ENCODE measurements at regions not wholly inside any gene's neighbourhood (a gene's known extent, or its start where the extent isn't known, plus 50 kb on each side); places are given as distances from the start of the nearest gene placed in this dataset.

DNA sequence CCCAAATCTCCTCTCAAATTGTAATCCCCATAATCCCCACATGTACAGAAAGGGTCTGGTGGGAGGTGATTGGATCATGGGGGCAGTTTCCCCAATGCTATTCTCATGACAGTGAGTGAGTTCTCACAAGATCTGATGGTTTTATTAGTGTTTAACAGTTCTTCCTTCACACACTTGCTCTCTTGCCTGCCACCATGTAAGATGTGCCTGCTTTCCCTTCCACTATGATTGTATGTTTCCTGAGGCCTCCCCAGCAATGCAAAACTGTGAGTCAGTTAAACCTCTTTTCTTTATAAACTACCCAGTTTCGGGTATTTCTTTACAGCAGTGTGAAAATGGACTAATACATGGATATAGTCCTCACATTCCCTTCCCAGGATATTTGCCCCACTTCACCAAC, 126.7 kb upstream of the SPATA12 start:
- intact Hi-C loops (cut with DNase I) = no loop called here
- no peak for DNase-seq
- no peak for TF ChIP-seq CTCF (IDR thresholded peaks at IDR 0.05; ENCODE audit: borderline replicate concordance, extremely low read depth, insufficient read depth)
- Histone ChIP-seq H3K36me3 (ENCODE audit: control insufficient read depth in 2 of 3, insufficient read depth in 3 of 3, low read length in 3 of 3) (no peaks in the 10 kb centered on the region), H3K9ac (ENCODE audit: low read length in 3 of 3) (no peak overlapping the region), H3K4me3 (ENCODE audit: low read length in 3 of 3) (no peak overlapping the region), H3K27ac (ENCODE audit: low read depth in 2 of 2, low read length in 2 of 2) (no peak overlapping the region), H3K9me3 (ENCODE audit: control insufficient read depth in 2 of 3, insufficient read depth in 1 of 3, low read length in 3 of 3) (no peaks in the 10 kb centered on the region), H3K27me3 (ENCODE audit: control insufficient read depth, insufficient read depth, low read length) (no peaks in the 10 kb centered on the region), H3K4me1 (ENCODE audit: control insufficient read depth in 2 of 3, insufficient read depth in 2 of 3, low read depth in 1 of 3, low read length in 3 of 3) (peaks cover 0 to 1% (median 0%) of the 10 kb centered on the region in 3 donors)
- FAIRE-seq = no peak

- TF ChIP-seq CTCF (IDR thresholded peaks at IDR 0.05; ENCODE audit: borderline replicate concordance, extremely low read depth, insufficient read depth) = no peak
- FAIRE-seq = no peak
- intact Hi-C loops (cut with DNase I) = no loop called here
- no peak for DNase-seq
- Histone ChIP-seq H3K36me3 (ENCODE audit: control insufficient read depth in 2 of 3, insufficient read depth in 3 of 3, low read length in 3 of 3) (no peaks in the 10 kb centered on the region), H3K4me3 (ENCODE audit: low read length in 3 of 3) (no peak overlapping the region), H3K27me3 (ENCODE audit: control insufficient read depth, insufficient read depth, low read length) (no peaks in the 10 kb centered on the region), H3K9me3 (ENCODE audit: control insufficient read depth in 2 of 3, insufficient read depth in 1 of 3, low read length in 3 of 3) (no peaks in the 10 kb centered on the region), H3K27ac (ENCODE audit: low read depth in 2 of 2, low read length in 2 of 2) (no peak overlapping the region), H3K9ac (ENCODE audit: low read length in 3 of 3) (no peak overlapping the region), H3K4me1 (ENCODE audit: control insufficient read depth in 2 of 3, insufficient read depth in 2 of 3, low read depth in 1 of 3, low read length in 3 of 3) (peaks cover 0 to 8% (median 0%) of the 10 kb centered on the region in 3 donors)
Observed at GRCh38 chr3:56932866-56933265, 127.6 kb upstream of the SPATA12 start.

GRCh38 chr3:56931836-56932235, 128.6 kb upstream of the SPATA12 start:
- intact Hi-C loops (cut with DNase I) = no loop called here
- Histone ChIP-seq H3K4me1 (ENCODE audit: control insufficient read depth in 2 of 3, insufficient read depth in 2 of 3, low read depth in 1 of 3, low read length in 3 of 3) (peaks cover 0 to 11% (median 0%) of the 10 kb centered on the region in 3 donors), H3K27me3 (ENCODE audit: control insufficient read depth, insufficient read depth, low read length) (no peaks in the 10 kb centered on the region), H3K36me3 (ENCODE audit: control insufficient read depth in 2 of 3, insufficient read depth in 3 of 3, low read length in 3 of 3) (no peaks in the 10 kb centered on the region), H3K27ac (ENCODE audit: low read depth in 2 of 2, low read length in 2 of 2) (no peak overlapping the region), H3K4me3 (ENCODE audit: low read length in 3 of 3) (no peak overlapping the region), H3K9me3 (ENCODE audit: control insufficient read depth in 2 of 3, insufficient read depth in 1 of 3, low read length in 3 of 3) (no peaks in the 10 kb centered on the region), H3K9ac (ENCODE audit: low read length in 3 of 3) (no peak overlapping the region)
- TF ChIP-seq CTCF (IDR thresholded peaks at IDR 0.05; ENCODE audit: borderline replicate concordance, extremely low read depth, insufficient read depth) = no peak
- no peak for DNase-seq
- no peak for FAIRE-seq

DNA sequence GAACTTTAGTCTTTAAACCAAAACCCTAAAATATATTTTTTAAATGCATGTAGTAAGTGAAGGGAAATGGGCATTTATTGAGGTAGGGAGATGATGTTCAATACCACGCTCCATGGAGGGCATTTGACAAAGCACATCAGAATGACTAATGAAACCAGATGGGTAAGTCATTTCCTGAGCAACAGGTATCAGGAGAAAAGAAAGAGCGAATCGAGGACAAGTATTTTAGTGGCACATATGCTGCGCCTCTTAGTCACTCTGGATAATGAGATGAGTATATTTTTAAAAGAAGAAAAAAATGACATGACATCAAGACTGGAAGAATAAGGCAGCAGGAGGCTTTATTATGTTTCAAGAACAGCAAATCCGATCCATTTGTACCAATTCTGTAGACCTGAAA, 129.0 kb upstream of the ARHGEF3 start:
- H3K27ac ChIP-seq (ENCODE audit: low read depth in 2 of 2, low read length in 2 of 2) = no peak overlapping the region
- peaks cover 0 to 13% (median 3%) of the 10 kb centered on the region in 3 donors for H3K4me1 ChIP-seq (ENCODE audit: control insufficient read depth in 2 of 3, insufficient read depth in 2 of 3, low read depth in 1 of 3, low read length in 3 of 3)
- no peak for FAIRE-seq
- H3K9me3 ChIP-seq (ENCODE audit: control insufficient read depth in 2 of 3, insufficient read depth in 1 of 3, low read length in 3 of 3) = no peaks in the 10 kb centered on the region
- intact Hi-C loops (cut with DNase I) = no loop called here
- no peak overlapping the region for H3K4me3 ChIP-seq (ENCODE audit: low read length in 3 of 3)
- no peak for DNase-seq
- no peaks in the 10 kb centered on the region for H3K36me3 ChIP-seq (ENCODE audit: control insufficient read depth in 2 of 3, insufficient read depth in 3 of 3, low read length in 3 of 3)
- no peak overlapping the region for H3K9ac ChIP-seq (ENCODE audit: low read length in 3 of 3)
- H3K27me3 ChIP-seq (ENCODE audit: control insufficient read depth, insufficient read depth, low read length) = no peaks in the 10 kb centered on the region
- no peak for TF ChIP-seq CTCF (IDR thresholded peaks at IDR 0.05; ENCODE audit: borderline replicate concordance, extremely low read depth, insufficient read depth)

All from kidney (tissue), 13 donors.